ENCODE measurements at regions not wholly inside any gene's neighbourhood (a gene's known extent, or its start where the extent isn't known, plus 50 kb on each side); places are given as distances from the start of the nearest gene placed in this dataset.

GRCh38 chr1:48082271-48082962 is 85.2 kb upstream of the TRABD2B start (continued):
- TF ChIP-seq PRDM2 (tag by site-specific recombination; IDR thresholded peaks at IDR 0.05; ENCODE audit: borderline replicate concordance), result no peak
- no peak for TF ChIP-seq ZBTB49 (tag by site-specific recombination; IDR thresholded peaks at IDR 0.05; ENCODE audit: low read depth)
- TF ChIP-seq ZFHX2 (tag by site-specific recombination; conservative IDR thresholded peaks at IDR 0.05), result no peak
- no peak for TF ChIP-seq ZNF311 (tag by site-specific recombination; IDR thresholded peaks at IDR 0.05; ENCODE audit: borderline replicate concordance)
- TF ChIP-seq AEBP2 (tag by site-specific recombination; IDR thresholded peaks at IDR 0.05; ENCODE audit: borderline replicate concordance), result no peak
- TF ChIP-seq ZNF580 (tag by site-specific recombination; IDR thresholded peaks at IDR 0.05), result peak; percentile 32; the same call in 1 of the 2 replicates
- no peak for TF ChIP-seq ZNF211 (tag by site-specific recombination; IDR thresholded peaks at IDR 0.05; ENCODE audit: low read depth)
- TF ChIP-seq ZNF18 (tag by site-specific recombination; IDR thresholded peaks at IDR 0.05), result peak; percentile 61; the same call in 1 of the 2 replicates

- Histone ChIP-seq H3K4me1 (ENCODE audit: control insufficient read depth, insufficient read depth, low read length) (peaks cover 27% of the 10 kb centered on the region), H3K36me3 (ENCODE audit: control insufficient read depth in 2 of 2, insufficient read depth in 1 of 2, low read length in 2 of 2) (no peaks in the 10 kb centered on the region), H3K9me3 (ENCODE audit: control insufficient read depth, insufficient read depth, low read depth, low read length) (no peaks in the 10 kb centered on the region), H3K4me3 (ENCODE audit: low read depth, low read length) (no peak overlapping the region), H3K27ac (ENCODE audit: extremely low read depth, low read depth, low read length) (peak overlapping the region; percentile 40; the same call in 1 of the 2 replicates)
- ChIA-PET POLR2A (no interaction called here), CTCF (interaction anchor here (0.6 to 4.1 kb wide), 9 partner anchors 13 to 643 kb away, joined by 3 to 18 read pairs (median 4); partner anchors contain the start of gene TRABD2B)
- TF ChIP-seq BCL11A (tag by site-specific recombination; IDR thresholded peaks at IDR 0.05; ENCODE audit: low read depth) (no peak), ZNF341 (tag by site-specific recombination; IDR thresholded peaks at IDR 0.05; ENCODE audit: low read depth) (peak; percentile 52; the same call in 1 of the 2 replicates), ZNF785 (tag by site-specific recombination; IDR thresholded peaks at IDR 0.05) (no peak), SP2 (tag by site-specific recombination; IDR thresholded peaks at IDR 0.05) (no peak), ZNF645 (tag by site-specific recombination; IDR thresholded peaks at IDR 0.05) (no peak), ZSCAN30 (tag by site-specific recombination; IDR thresholded peaks at IDR 0.05) (no peak), ZEB2 (tag by site-specific recombination; IDR thresholded peaks at IDR 0.05) (no peak), RBAK (tag by site-specific recombination; IDR thresholded peaks at IDR 0.05) (no peak), SP7 (tag by site-specific recombination; IDR thresholded peaks at IDR 0.05) (no peak), ZNF302 (tag by site-specific recombination; IDR thresholded peaks at IDR 0.05; ENCODE audit: low read depth) (no peak)
Observed at GRCh38 chr1:48080331-48081255, 83.4 kb upstream of the TRABD2B start.

All from HEK293 (cell line).